PC-3 (cell line): ENCODE measurements at regions not wholly inside any gene's neighbourhood (a gene's known extent, or its start where the extent isn't known, plus 50 kb on each side); places are given as distances from the start of the nearest gene placed in this dataset.
"Not testable (repeated sequence)": the region's sequence is repeated elsewhere in the genome, so short reads cannot be mapped to it uniquely, and the experiment has no call there.

Source experiments
- ATAC-seq: fragments of 200-7000 bp; cut with Tn5 transposase; 2 replicates; pipeline ENCODE4 v1.9.1; 2020; ENCODE audit warnings: mild to moderate bottlenecking, moderate library complexity
- BruUV-seq: library from RNA; stranded (reverse); fragments of 400-500 nt; replicated peaks from 2 replicates; lab custom pipeline; 2021; lab: Mats Ljungman, UMichigan
- CTCF ChIA-PET: fragments of 300-600 bp; sonication (Branson Sonifier 250); formaldehyde crosslinking; loops from one replicate; lab custom pipeline; 2022; ENCODE audit warnings: antibody characterized with exemption; lab: Charles Lee
- POLR2A ChIA-PET: fragments of 300-600 bp; sonication (Branson Sonifier 250); formaldehyde crosslinking; loops from one replicate; lab custom pipeline; 2022; ENCODE audit warnings: antibody characterized with exemption; ENCODE audit not compliant: unreplicated experiment; lab: Charles Lee
- DNase-seq: peaks from one replicate; pipeline ENCODE4 v3.0.0-alpha.2; 2015
- H2AFZ ChIP-seq: fragments of 300-600 bp; sonication (generic); 2 replicates; pipeline ENCODE4 v1.6.0; 2016; ENCODE audit warnings: antibody characterized with exemption, low read length
- H3F3A ChIP-seq: fragments of 300-600 bp; sonication (generic); one replicate; pipeline ENCODE4 v1.6.0; 2017; ENCODE audit warnings: antibody characterized with exemption, low read length, control low read depth, mild to moderate bottlenecking; ENCODE audit not compliant: unreplicated experiment
- H3K27ac ChIP-seq: fragments of 300-600 bp; sonication (generic); 2 replicates; pipeline ENCODE4 v1.5.1; 2016; ENCODE audit warnings: mild to moderate bottlenecking, low read length
- H3K27me3 ChIP-seq: fragments of 300-600 bp; sonication (generic); 2 replicates; pipeline ENCODE4 v1.6.1; 2016; ENCODE audit warnings: low read length, mixed read lengths
- H3K36me3 ChIP-seq: fragments of 300-600 bp; sonication (generic); 2 replicates; pipeline ENCODE4 v1.6.1; 2016; ENCODE audit warnings: low read depth, mixed run types, low read length, mixed read lengths
- H3K4me1 ChIP-seq: fragments of 300-600 bp; sonication (generic); 2 replicates; pipeline ENCODE4 v1.5.1; 2016; ENCODE audit warnings: low read length; ENCODE audit not compliant: insufficient read depth
- H3K4me2 ChIP-seq: fragments of 300-600 bp; sonication (generic); 2 replicates; pipeline ENCODE4 v1.6.0; 2016; ENCODE audit warnings: low read length
- H3K4me3 ChIP-seq: fragments of 300-600 bp; sonication (generic); 2 replicates; pipeline ENCODE4 v1.5.1; 2016; ENCODE audit warnings: mild to moderate bottlenecking, low read length, mixed read lengths
- H3K79me2 ChIP-seq: fragments of 300-600 bp; sonication (generic); 2 replicates; pipeline ENCODE4 v1.6.1; 2017; ENCODE audit warnings: low read length, mixed read lengths
- H3K9ac ChIP-seq: fragments of 300-600 bp; sonication (generic); 2 replicates; pipeline ENCODE4 v1.6.0; 2016; ENCODE audit warnings: mild to moderate bottlenecking, low read length
- H3K9me2 ChIP-seq: fragments of 300-600 bp; sonication (generic); replicated peaks from 2 replicates; pipeline ENCODE4 v1.6.1; 2016; ENCODE audit warnings: mixed run types, low read length, mixed read lengths
- H3K9me3 ChIP-seq: fragments of 300-600 bp; sonication (generic); 2 replicates; pipeline ENCODE4 v1.6.1; 2016; ENCODE audit warnings: low read length, mixed read lengths
- H4K20me1 ChIP-seq: fragments of 300-600 bp; sonication (generic); 2 replicates; pipeline ENCODE4 v1.6.1; 2016; ENCODE audit warnings: low read length, mixed read lengths
- CTCF ChIP-seq: fragments of 300-600 bp; sonication (generic); conservative IDR thresholded peaks from 2 replicates; pipeline ENCODE4 v1.5.1; 2017; ENCODE audit warnings: antibody characterized with exemption, low read depth, mild to moderate bottlenecking, low read length
- EZH2 ChIP-seq: fragments of 300-600 bp; sonication (generic); IDR thresholded peaks from one replicate; pipeline ENCODE4 v1.6.1; 2017; ENCODE audit warnings: antibody characterized with exemption, mild to moderate bottlenecking, low read length; ENCODE audit not compliant: unreplicated experiment
- EZH2phosphoT487 ChIP-seq: fragments of 300-600 bp; sonication (generic); IDR thresholded peaks from 2 replicates; pipeline ENCODE4 v1.6.1; 2018; ENCODE audit warnings: mild to moderate bottlenecking, antibody characterized with exemption, low read length, borderline replicate concordance
- intact Hi-C: fragments of 100-400 bp; cut with micrococcal nuclease; formaldehyde crosslinking; loops from 2 replicates; pipeline ENCODE4 v1.9.0; 2023

DNA sequence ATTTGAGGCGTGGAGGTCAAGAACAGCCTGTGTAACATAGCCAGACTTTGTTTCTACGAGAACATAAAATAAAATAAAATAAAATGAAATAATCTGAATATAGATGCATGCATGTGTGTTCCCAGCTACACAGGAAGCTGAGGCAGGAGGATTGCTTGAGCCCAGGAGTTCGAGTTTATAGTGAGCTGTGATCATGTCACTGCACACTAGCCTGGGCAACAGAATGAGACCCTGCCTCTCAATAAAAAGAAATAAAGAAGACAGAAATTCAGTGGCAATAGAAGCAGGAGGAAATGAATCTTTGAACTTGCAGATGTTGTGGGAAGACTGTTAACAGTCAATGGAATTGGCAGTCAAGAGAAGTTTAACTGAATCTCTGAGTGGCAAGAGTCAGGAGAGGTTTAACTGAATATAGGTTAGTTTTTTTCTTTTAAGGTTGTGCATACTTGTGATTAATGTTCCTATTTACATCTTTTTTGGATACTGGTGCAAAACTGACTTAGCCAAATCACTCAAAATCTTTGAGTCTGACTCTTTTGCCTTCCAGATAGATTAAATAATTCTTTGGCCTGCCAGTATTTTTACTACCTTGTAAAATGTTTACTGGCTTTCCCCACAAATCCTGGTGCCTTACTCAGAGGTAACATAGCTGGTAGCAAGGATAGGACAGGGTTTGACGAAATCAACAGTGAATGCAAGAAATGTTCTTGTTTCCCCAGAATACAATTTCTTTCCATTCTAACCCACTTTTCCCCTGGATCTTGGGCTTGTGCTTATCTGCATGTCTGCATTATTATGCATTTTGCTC lies 361.4 kb downstream of the PDCD6IP start:
- no peak overlapping the region for H3K27ac ChIP-seq
- no peaks in the 10 kb centered on the region for H3K4me1 ChIP-seq
- no peak overlapping the region for H3K4me3 ChIP-seq
- intact Hi-C loops: no loop called here
- H3K9ac ChIP-seq: no peak overlapping the region
- H4K20me1 ChIP-seq: no peaks in the 10 kb centered on the region
- ChIA-PET CTCF (no interaction called here), POLR2A (interaction anchor here (0.5 kb wide), 1 partner anchor 247 kb away, joined by 3 read pairs; no protein-coding TSS in a partner anchor)
- no peak overlapping the region for H2AFZ ChIP-seq
- no peaks in the 10 kb centered on the region for H3K9me3 ChIP-seq
- no peaks in the 10 kb centered on the region for H3F3A ChIP-seq
- H3K79me2 ChIP-seq: no peaks in the 10 kb centered on the region
- H3K27me3 ChIP-seq: no peaks in the 10 kb centered on the region
- BruUV-seq: no TSS peak
- H3K4me2 ChIP-seq: no peak overlapping the region
- no peaks in the 10 kb centered on the region for H3K36me3 ChIP-seq
- ATAC-seq (peak; percentile 67), DNase-seq (peak; percentile 26)
- TF ChIP-seq EZH2 (no peak), EZH2phosphoT487 (no peak), CTCF (no peak)
- H3K9me2 ChIP-seq: no peaks in the 10 kb centered on the region

- H3K79me2 ChIP-seq, H3K36me3 ChIP-seq, H3K4me3 ChIP-seq, H3K9ac ChIP-seq, H3F3A ChIP-seq, H3K9me3 ChIP-seq, H3K4me2 ChIP-seq, H3K9me2 ChIP-seq, intact Hi-C loops, H4K20me1 ChIP-seq, H3K27ac ChIP-seq, H3K4me1 ChIP-seq, H2AFZ ChIP-seq, BruUV-seq, POLR2A ChIA-PET, ATAC-seq, H3K27me3 ChIP-seq, CTCF ChIA-PET, DNase-seq: not testable (repeated sequence)
These were observed 371.2 kb downstream of the PDCD6IP start for GRCh38 chr3:34169636-34170035.

- no peak for ATAC-seq
These were observed 376.3 kb downstream of the PDCD6IP start for GRCh38 chr3:34174740-34175139.

More at GRCh38 chr3:34174740-34175139, 376.3 kb downstream of the PDCD6IP start:
- H3K4me1 ChIP-seq: no peaks in the 10 kb centered on the region
- peaks cover 4% of the 10 kb centered on the region; the same call in 1 of the 2 replicates for H3K27me3 ChIP-seq
- H3K79me2 ChIP-seq: no peaks in the 10 kb centered on the region
- H3K4me2 ChIP-seq: no peak overlapping the region
- POLR2A ChIA-PET: no interaction called here
- no peak for DNase-seq
- no peak overlapping the region for H3K27ac ChIP-seq
- no peaks in the 10 kb centered on the region for H3K36me3 ChIP-seq
- no peak for TF ChIP-seq EZH2phosphoT487
- no peak for TF ChIP-seq CTCF
- TF ChIP-seq EZH2: no peak
- H3K9ac ChIP-seq: no peak overlapping the region
- no peaks in the 10 kb centered on the region for H3F3A ChIP-seq
- CTCF ChIA-PET: no interaction called here
- no peaks in the 10 kb centered on the region for H3K9me2 ChIP-seq
- BruUV-seq: no TSS peak
- intact Hi-C loops: no loop called here
- H4K20me1 ChIP-seq: no peaks in the 10 kb centered on the region
- H3K9me3 ChIP-seq: no peaks in the 10 kb centered on the region
- H2AFZ ChIP-seq: no peak overlapping the region
- no peak overlapping the region for H3K4me3 ChIP-seq
